HG02885 (cell line): ENCODE measurements at regions not wholly inside any gene's neighbourhood (a gene's known extent, or its start where the extent isn't known, plus 50 kb on each side); places are given as distances from the start of the nearest gene placed in this dataset.

Source experiments
- ATAC-seq: cut with Tn5 transposase; IDR thresholded peaks from one replicate; pipeline ENCODE4 v1.9.1; 2021; ENCODE audit warnings: mild to moderate bottlenecking; ENCODE audit not compliant: unreplicated experiment, poor library complexity

DNA sequence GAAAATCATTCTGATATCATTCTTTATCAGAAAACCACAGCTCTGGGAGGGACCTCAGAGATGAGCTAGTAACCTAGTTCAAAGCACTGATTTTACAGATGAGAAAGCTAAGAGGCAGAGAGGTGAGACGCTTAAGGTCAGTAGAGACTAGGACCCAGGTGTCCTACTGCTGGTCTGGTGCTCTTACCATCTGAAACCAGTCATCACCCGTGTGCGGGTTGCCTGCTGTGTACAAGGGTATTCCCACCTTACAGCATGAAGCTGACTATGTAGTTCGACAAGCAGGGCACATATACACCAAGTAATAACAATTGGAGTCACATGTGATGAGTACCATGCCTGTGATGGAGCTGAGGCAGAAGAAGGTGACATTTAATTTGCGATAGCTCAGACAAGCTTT is 133.7 kb downstream of the ADAMTS15 start:
- ATAC-seq = no peak

GRCh38 chr11:130582981-130583380 is 134.5 kb downstream of the ADAMTS15 start:
- no peak for ATAC-seq

DNA sequence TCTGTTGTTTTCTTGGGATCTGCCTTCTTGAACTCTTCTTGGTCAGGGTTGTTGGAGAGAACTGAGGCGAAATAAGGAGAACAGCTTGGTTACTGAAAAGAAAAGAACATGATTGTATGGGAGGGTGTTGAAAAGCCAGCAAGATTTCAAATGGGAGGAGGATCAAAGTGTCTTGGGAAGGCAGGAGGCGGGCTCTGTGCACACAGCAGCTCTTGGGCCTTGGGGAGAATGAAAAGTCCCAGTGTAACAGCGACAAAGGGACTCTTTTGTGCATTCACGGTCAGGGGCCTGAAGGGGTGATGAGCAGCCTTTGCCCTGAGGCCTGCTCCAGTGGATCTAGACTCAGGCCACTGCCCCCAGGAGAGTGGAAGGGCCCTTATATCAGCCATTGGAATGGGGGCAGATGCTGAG is 135.4 kb downstream of the ADAMTS15 start:
- ATAC-seq = no peak

DNA sequence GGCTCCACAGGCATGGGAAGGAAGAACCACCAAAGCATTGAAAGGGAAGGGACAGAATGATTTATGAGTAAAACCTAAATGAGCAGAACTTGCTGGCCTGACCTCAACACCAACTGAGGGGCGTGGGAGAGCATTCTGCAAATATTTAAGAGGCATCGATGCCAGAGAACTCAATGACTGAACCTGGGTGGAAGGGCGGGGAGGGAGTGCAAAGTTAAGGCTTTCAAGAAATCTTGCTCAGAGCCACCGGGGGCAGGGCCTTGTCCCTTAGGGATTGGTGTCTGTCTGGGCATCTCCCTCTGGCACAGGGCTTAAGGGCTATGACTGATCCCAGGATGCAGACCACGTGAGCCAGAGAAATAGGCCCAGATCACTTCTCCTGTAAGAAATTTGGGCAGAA is 137.1 kb downstream of the ADAMTS15 start:
- ATAC-seq = no peak

DNA sequence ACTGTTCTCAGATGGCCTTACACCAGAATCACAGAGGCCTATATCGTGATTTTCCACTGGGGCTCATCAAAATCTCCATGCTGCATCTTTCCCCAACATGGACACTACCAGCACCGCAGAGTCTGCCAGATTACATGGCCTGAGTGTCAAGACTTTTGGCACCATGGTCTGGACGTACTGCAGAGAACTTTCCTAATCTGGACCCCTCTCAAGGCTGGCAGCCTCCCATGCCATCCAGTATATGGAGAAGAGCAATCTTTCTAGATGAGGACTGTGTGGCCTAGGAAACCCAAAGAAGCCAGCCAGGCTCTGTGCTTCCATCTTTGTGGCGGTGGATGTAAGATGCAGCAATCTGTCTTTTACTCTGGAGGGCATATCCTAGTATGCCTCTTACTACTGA is 139.2 kb downstream of the ADAMTS15 start:
- ATAC-seq = no peak

DNA sequence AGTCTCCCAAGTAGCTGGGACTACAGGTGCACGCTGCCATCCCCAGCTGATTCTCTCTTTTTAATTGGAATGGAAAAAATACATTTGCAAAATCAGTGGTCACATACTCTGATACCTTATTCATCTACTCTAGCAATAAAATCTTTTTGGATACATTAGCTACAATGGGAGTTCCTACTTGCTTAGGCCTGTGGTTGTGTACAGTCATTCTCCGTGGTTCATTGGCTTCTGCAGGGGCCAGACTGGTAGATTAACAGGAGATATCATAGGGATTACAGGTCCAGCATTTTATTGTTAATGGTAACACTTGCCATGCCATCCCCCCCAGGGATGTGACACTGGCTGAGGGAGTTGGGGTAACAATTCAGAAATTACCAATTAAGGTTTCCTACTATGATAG is 140.0 kb downstream of the ADAMTS15 start:
- no peak for ATAC-seq

- no peak for ATAC-seq
Observed at GRCh38 chr11:130592056-130592455, 143.6 kb downstream of the ADAMTS15 start.

- ATAC-seq = no peak
Observed at GRCh38 chr11:130593064-130593463, 144.6 kb downstream of the ADAMTS15 start.

DNA sequence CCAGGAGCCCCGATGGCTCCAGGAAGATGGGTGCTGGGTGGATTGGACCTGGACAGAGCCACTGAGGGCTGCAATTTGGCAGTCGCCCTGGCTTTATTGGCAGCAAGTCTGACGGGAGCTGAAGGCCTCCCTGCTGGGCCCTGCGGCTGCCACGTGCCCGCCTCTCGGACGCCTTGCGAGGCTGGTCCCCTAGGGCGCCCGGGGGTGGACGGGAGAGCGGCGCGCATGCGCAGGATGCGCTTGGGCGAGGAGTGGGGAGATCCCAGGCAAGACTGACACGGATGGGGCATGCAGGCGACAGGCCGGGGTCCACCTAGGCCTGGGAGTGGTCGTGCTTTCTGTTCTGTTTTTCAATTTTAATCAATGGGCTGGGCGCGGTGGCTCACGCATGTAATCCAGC is 150.0 kb downstream of the ADAMTS15 start:
- ATAC-seq = no peak

DNA sequence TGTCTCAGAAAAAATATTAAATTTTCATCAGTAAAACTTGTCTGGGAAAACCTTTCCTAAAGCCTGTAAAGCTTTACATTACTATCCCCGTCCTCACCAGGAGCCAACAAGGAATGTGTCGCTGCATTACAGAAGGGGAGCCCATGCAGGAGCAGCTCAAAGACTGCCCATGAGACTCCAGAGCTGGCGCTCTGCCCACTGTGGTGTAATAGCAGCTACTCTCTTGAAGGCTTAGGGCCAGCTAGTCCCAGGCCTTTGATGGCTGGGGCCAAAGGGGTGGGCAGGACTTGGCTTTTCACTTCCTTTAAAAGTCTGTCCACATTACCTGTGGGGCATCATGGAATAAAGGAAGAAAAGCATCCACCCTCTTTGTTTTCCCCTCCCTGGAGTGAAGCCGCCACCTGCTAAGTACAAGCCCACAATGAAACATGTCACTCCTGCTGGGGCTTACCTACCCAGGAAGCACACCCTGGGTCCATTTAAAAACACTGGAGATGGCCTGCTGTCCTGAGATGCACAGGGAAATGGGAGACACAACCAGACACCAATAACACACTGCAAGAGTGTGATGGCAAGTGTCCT is 150.7 kb downstream of the ADAMTS15 start:
- ATAC-seq = no peak

GRCh38 chr11:130600139-130600538 is 151.7 kb downstream of the ADAMTS15 start:
- no peak for ATAC-seq

DNA sequence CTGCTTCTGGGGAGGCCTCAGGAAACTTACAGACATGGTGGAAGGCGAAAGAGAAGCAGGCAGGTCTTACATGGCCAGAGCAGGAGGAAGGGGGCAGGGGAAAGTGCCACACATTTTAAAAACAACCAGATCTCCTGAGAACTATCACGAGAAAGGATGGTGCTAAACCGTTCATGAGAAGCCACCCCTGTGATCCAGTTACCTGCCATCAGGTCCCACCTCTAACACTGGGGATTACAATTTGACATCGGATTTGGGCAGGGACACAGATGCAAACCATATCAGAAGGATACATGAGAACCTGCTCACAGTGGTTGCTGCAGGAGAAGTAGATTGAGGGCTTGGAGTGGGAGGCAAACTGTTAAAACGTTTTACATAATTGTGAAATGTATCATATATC is 152.2 kb downstream of the ADAMTS15 start:
- ATAC-seq = no peak

- ATAC-seq = no peak
Observed at GRCh38 chr11:130601141-130601540, 152.7 kb downstream of the ADAMTS15 start.

DNA sequence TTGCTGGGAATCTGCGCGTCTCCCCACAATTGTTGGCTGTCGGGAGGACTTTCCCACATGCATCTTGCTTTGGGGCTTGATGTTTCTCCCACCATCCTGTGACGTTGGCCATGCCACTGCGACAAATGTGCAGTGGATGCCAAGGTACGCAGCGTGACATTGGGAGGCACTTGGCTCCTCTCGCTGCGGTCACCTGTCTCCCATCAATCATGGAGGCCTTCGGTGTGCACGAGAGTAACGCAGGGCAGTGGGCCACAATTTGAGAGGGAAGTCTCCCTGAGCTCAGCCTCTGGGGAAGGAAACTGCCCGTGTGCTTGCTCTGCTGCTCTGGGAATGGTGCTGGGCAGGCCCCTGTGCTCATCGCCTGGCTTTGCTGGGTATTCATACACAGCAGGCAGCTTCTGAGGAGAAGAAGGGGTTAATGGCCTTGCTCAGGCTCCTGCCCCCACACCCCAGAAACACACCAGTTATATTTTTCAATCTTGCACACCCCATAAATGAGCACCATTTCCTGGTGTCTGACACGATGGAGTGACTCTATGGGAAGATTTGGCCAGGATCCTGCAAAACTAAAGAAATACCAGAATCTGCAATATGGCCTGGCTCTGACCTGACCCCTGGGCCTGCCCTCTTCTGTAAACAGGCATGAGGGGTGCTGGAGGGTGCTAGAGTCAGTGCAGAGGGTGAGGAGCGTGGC is 153.5 kb downstream of the ADAMTS15 start:
- ATAC-seq = no peak

GRCh38 chr11:130602641-130603334 is 154.3 kb downstream of the ADAMTS15 start:
- no peak for ATAC-seq

DNA sequence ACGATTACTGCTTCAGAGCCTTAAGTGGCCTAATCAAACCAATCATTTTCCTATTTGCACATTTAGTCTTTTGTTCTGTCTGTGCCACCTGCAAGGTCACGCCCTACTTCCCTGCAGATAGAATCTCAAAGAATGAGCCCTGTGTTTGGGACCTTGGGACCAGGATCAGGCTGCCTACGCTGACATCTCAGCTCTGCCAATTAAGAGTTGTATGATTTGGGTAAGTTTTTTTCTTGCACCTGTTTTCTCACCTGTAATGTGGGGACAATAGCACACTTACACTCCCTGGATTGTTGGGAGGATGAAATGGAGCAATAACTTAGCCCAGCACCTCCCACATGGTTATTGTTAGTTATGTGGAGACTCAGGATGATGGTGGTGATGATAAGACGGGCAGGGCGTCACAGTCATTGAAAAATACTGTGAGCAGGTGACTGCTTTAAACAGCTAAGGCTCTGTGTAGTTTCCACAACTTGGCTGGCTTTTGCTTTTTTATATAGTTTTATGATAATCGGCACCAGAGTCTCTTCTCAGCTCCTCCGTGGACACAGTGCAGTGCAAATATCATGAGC is 155.0 kb downstream of the ADAMTS15 start:
- no peak for ATAC-seq

DNA sequence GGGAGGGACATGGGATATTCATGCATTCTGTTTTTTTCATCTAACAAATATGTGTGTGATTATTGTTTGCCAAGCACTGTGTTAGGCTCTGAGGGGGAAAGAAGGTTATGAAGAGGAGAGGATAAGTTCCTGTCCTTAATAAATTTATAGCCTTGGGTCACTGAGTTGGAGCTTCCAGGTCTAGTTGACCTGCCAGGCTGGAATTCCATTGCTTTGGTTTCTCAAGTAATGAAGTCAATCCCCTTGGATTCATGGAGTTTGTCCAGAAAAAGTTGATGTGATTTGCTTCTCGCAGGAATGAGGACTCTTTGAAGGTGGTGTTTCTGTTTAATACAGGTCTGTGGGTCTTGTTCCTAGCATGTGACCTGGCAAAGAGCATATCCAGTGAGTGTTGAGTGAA is 156.2 kb downstream of the ADAMTS15 start:
- no peak for ATAC-seq

DNA sequence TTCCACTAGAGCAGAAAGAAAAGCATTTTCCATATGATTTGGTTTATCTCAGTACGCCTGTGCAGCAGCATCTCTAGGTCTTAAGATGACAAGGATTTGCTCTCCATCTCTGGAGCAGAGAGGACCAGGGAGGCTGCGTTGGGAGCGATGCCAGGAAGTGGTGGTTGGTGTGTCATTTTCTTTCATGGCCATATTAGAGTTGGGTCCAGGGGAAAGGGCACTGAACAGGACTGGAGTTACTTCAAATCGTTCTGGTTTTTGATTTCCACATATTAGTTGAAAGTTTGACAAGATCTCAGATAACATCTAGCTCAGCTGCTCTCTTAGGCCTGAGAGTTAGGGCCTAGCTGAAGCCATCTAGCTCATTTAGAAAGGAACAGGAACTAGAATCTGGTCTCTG is 157.7 kb downstream of the ADAMTS15 start:
- ATAC-seq = no peak

DNA sequence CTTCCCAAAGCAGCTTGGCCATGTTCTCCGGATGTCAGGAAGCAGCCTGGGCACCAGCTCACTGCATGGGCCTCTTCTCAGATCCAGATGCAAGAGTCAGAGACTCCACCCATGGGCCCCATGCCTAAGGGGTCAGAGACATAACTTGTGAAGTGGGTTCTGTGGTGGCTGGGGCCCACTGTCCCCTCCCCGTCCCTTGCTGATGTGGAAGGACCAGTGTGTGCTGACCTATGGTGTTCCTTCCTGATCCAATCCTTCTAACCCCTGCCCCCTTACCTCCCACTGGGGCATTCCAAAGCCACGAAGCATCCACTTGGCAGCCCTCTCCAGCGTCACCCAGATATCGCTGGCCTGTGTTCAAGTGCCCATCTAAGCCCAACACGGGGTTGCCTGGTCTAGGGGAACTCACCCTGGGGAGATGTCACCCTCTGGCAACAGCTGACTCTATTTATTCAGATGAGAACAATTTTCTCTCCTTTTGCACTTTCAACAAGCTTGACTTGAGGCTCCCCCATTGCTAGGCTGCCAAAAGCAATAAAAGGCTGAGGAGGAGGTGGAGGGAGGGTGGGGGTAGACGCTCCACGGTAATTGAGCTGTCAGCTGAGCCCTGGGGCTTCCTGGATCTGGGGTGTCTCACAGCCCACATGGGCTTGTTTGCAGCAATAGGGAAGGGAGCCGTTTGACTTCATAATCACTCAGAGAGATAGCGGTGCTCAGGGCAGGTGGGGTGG is 158.5 kb downstream of the ADAMTS15 start:
- ATAC-seq = no peak

- no peak for ATAC-seq
Observed at GRCh38 chr11:130608287-130608686, 159.8 kb downstream of the ADAMTS15 start.
